A549 (cell line): ENCODE measurements at regions not wholly inside any gene's neighbourhood (a gene's known extent, or its start where the extent isn't known, plus 50 kb on each side); places are given as distances from the start of the nearest gene placed in this dataset.

Source experiments
- ATAC-seq, 2 experiments: fragments of 200-7000 bp in 1 of 2; fragments of >200 bp in 1 of 2; cut with Nextera tagmentation in 1 of 2; cut with Tn5 transposase in 1 of 2; 3 replicates each; pipeline versions ENCODE4 v1.8.0 to v1.9.1; 2018 to 2020; ENCODE audit warnings: mild to moderate bottlenecking in 1 of 2, moderate library complexity in 1 of 2
- CTCF ChIA-PET: fragments of 300-600 bp; sonication (Branson Sonifier 250); formaldehyde crosslinking; extraction: SDS; loops from one replicate; lab custom pipeline; 2021; ENCODE audit warnings: antibody characterized with exemption, inconsistent platforms; lab: Yijun Ruan, JAX
- POLR2A ChIA-PET: fragments of 350-600 bp; formaldehyde crosslinking; extraction: SDS; loops from one replicate; lab custom pipeline; 2021; ENCODE audit warnings: antibody characterized with exemption, inconsistent platforms; lab: Yijun Ruan, JAX
- DNase-seq, 2 experiments: peaks; one replicate each; pipeline versions ENCODE4 v3.0.0 to v3.0.0-alpha.2; 2011 to 2016; ENCODE audit warnings: low read depth in 1 of 2, low spot score in 1 of 2
- FAIRE-seq: peaks from 2 replicates; lab custom pipeline; 2011; peaks lifted over from hg19 to GRCh38; lab: Jason Lieb, UNC
- H3K27ac ChIP-seq, 2 experiments: fragments of >200 bp; sonication (Bioruptor Twin); formaldehyde crosslinking; 3 replicates each; pipeline ENCODE4 v1.5.1; 2016 to 2017
- H3K4me1 ChIP-seq: fragments of >200 bp; sonication (Bioruptor Twin); formaldehyde crosslinking; 3 replicates; pipeline ENCODE4 v1.6.1; 2016
- H3K4me2 ChIP-seq: fragments of >200 bp; sonication (Bioruptor Twin); formaldehyde crosslinking; 3 replicates; pipeline ENCODE4 v1.6.1; 2016
- H3K4me3 ChIP-seq: fragments of >200 bp; sonication (Bioruptor Twin); formaldehyde crosslinking; 3 replicates; pipeline ENCODE4 v1.5.1; 2016
- H3K9me3 ChIP-seq: fragments of >200 bp; sonication (Bioruptor Twin); formaldehyde crosslinking; 3 replicates; pipeline ENCODE4 v1.6.1; 2016
- CBX2 ChIP-seq: fragments of 200-600 bp; sonication (generic); IDR thresholded peaks from 2 replicates; pipeline ENCODE4 v1.6.1; 2016; ENCODE audit warnings: low read depth, mild to moderate bottlenecking, borderline replicate concordance
- CBX8 ChIP-seq: fragments of 200-600 bp; sonication (generic); IDR thresholded peaks from 2 replicates; pipeline ENCODE4 v1.6.1; 2016
- CEBPB ChIP-seq, 2 experiments: fragments of >200 bp in 1 of 2; sonication (Bioruptor Twin) in 1 of 2; formaldehyde crosslinking in 1 of 2; IDR thresholded peaks; 2 replicates each; pipeline ENCODE4 v1.6.1; 2012 to 2016
- CTCF ChIP-seq: fragments of >200 bp; sonication (Bioruptor Twin); formaldehyde crosslinking; IDR thresholded peaks from 3 replicates; pipeline ENCODE4 v1.5.1; 2016
- EHMT2 ChIP-seq: fragments of 200-600 bp; sonication (generic); IDR thresholded peaks from 2 replicates; pipeline ENCODE4 v1.6.1; 2016; ENCODE audit warnings: antibody characterized with exemption, low read depth, mild to moderate bottlenecking, moderate library complexity
- EP300 ChIP-seq, 2 experiments: fragments of >200 bp; sonication (Bioruptor Twin); formaldehyde crosslinking; IDR thresholded peaks; 2 replicates in 1 of 2; 3 replicates in 1 of 2; pipeline ENCODE4 v1.6.1; 2016 to 2017
- FOSB ChIP-seq: fragments of 250-450 bp; sonication (Bioruptor Pico); IDR thresholded peaks from 2 replicates; pipeline ENCODE4 v1.5.0; 2020; ENCODE audit warnings: mild to moderate bottlenecking, moderate library complexity
- HES2 ChIP-seq: fragments of >200 bp; sonication (Bioruptor Twin); formaldehyde crosslinking; IDR thresholded peaks from 2 replicates; pipeline ENCODE4 v1.6.1; 2016
- HOXA7 ChIP-seq: fragments of 250-450 bp; sonication (Bioruptor Pico); IDR thresholded peaks from 2 replicates; pipeline ENCODE4 v1.5.0; 2020; ENCODE audit warnings: mild to moderate bottlenecking, moderate library complexity
- JUNB ChIP-seq: fragments of >200 bp; sonication (Bioruptor Twin); formaldehyde crosslinking; IDR thresholded peaks from 2 replicates; pipeline ENCODE4 v1.6.1; 2016
- NFE2L2 ChIP-seq: fragments of 150-350 bp; conservative IDR thresholded peaks from 2 replicates; pipeline ENCODE4 v1.6.1; 2014; ENCODE audit warnings: low read length
- NPAS2 ChIP-seq: fragments of 250-450 bp; sonication (Bioruptor Pico); IDR thresholded peaks from 2 replicates; pipeline ENCODE4 v1.8.0; 2022; ENCODE audit warnings: mild to moderate bottlenecking, moderate library complexity, borderline replicate concordance
- NR3C1 ChIP-seq: fragments of >200 bp; sonication (Bioruptor Twin); formaldehyde crosslinking; IDR thresholded peaks from 3 replicates; pipeline ENCODE4 v1.6.1; 2017
- RAD21 ChIP-seq, 2 experiments: fragments of >200 bp in 1 of 2; sonication (Bioruptor Twin) in 1 of 2; formaldehyde crosslinking in 1 of 2; IDR thresholded peaks in 1 of 2; conservative IDR thresholded peaks in 1 of 2; 2 replicates in 1 of 2; 3 replicates in 1 of 2; pipeline ENCODE4 v1.6.1; 2012 to 2018; ENCODE audit warnings: inconsistent platforms in 1 of 2
- RARB ChIP-seq: fragments of 250-450 bp; sonication (Bioruptor Pico); IDR thresholded peaks from 2 replicates; pipeline ENCODE4 v1.8.0; 2021; ENCODE audit warnings: mild to moderate bottlenecking, moderate library complexity
- RCOR1 ChIP-seq: fragments of 150-350 bp; IDR thresholded peaks from 2 replicates; pipeline ENCODE4 v1.6.1; 2014; ENCODE audit warnings: antibody characterized with exemption, low read length, low read depth
- RFX5 ChIP-seq: fragments of 450-650 bp; IDR thresholded peaks from 2 replicates; pipeline ENCODE4 v1.7.1; 2014; ENCODE audit warnings: antibody characterized with exemption, mild to moderate bottlenecking, moderate library complexity
- RNF2 ChIP-seq: fragments of 200-600 bp; sonication (generic); IDR thresholded peaks from 2 replicates; pipeline ENCODE4 v1.6.1; 2016; ENCODE audit warnings: low read depth, mild to moderate bottlenecking, antibody characterized with exemption, moderate library complexity, borderline replicate concordance
- SMC3 ChIP-seq: fragments of >200 bp; sonication (Bioruptor Twin); formaldehyde crosslinking; IDR thresholded peaks from 3 replicates; pipeline ENCODE4 v1.6.1; 2018; ENCODE audit warnings: inconsistent platforms
- TFCP2L1 ChIP-seq: fragments of 250-450 bp; sonication (Bioruptor Pico); IDR thresholded peaks from 2 replicates; pipeline ENCODE4 v1.5.0; 2021; ENCODE audit warnings: mild to moderate bottlenecking
- ZFP36 ChIP-seq: fragments of 450-650 bp; IDR thresholded peaks from 2 replicates; pipeline ENCODE4 v1.6.1; 2014; ENCODE audit warnings: borderline replicate concordance; ENCODE audit not compliant: partially characterized antibody
- ZNF302 ChIP-seq: fragments of 250-450 bp; sonication (Bioruptor Pico); IDR thresholded peaks from 2 replicates; pipeline ENCODE4 v1.9.0; 2021; ENCODE audit warnings: inconsistent platforms, mild to moderate bottlenecking, moderate library complexity
- WGBS: methylation state at CpG from one replicate; pipeline ENCODE4 v1.1.6; 2017; ENCODE audit errors: missing lambda C conversion rate; 5-methylcytosine and 5-hydroxymethylcytosine counted together
- TF ChIP-seq, protein P1 (sequence below): fragments of 150-350 bp; IDR thresholded peaks from 2 replicates; pipeline ENCODE4 v1.6.1; 2014; ENCODE audit warnings: low read depth, mild to moderate bottlenecking, low read length
- TF ChIP-seq, protein P2 (sequence below): IDR thresholded peaks from 2 replicates; pipeline ENCODE4 v1.6.1; 2012; ENCODE audit warnings: low read depth, borderline replicate concordance
- TF ChIP-seq, protein P3 (sequence below): IDR thresholded peaks from 2 replicates; pipeline ENCODE4 v1.6.1; 2012

GRCh38 chr9:126223798-126224531 is 102.7 kb upstream of the MVB12B start:
- 15% methylated on average over 6 of the region's 6 CpGs for WGBS
- no peaks in the 10 kb centered on the region for H3K4me1 ChIP-seq
- ChIA-PET CTCF (interaction anchor here (1.1 to 12.7 kb wide), 2 partner anchors 175 to 816 kb away, joined by 3 to 97 read pairs; no protein-coding TSS in a partner anchor), POLR2A (no interaction called here)
- ATAC-seq: no peak
- DNase-seq: no peak
- peaks cover 14% of the 10 kb centered on the region for H3K9me3 ChIP-seq
- H3K27ac ChIP-seq: no peak overlapping the region
- H3K4me3 ChIP-seq: no peak overlapping the region
- H3K4me2 ChIP-seq: no peak overlapping the region
- no peak for TF ChIP-seq CBX8
- TF ChIP-seq CBX2: no peak
- TF ChIP-seq SMC3: no peak
- no peak for TF ChIP-seq CEBPB (IDR thresholded peaks at IDR 0.05)
- TF ChIP-seq TFCP2L1 (CRISPR knock-in tag): no peak
- TF ChIP-seq ZNF302 (CRISPR knock-in tag): no peak
- TF ChIP-seq RFX5: no peak
- TF ChIP-seq NPAS2 (CRISPR knock-in tag): no peak
- TF ChIP-seq, protein P1, sequence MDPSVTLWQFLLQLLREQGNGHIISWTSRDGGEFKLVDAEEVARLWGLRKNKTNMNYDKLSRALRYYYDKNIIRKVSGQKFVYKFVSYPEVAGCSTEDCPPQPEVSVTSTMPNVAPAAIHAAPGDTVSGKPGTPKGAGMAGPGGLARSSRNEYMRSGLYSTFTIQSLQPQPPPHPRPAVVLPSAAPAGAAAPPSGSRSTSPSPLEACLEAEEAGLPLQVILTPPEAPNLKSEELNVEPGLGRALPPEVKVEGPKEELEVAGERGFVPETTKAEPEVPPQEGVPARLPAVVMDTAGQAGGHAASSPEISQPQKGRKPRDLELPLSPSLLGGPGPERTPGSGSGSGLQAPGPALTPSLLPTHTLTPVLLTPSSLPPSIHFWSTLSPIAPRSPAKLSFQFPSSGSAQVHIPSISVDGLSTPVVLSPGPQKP: no peak
- no peak for TF ChIP-seq EHMT2
- no peak for TF ChIP-seq RARB (CRISPR knock-in tag)
- no peak for TF ChIP-seq ZFP36
- TF ChIP-seq RCOR1: no peak
- TF ChIP-seq NFE2L2: no peak
- TF ChIP-seq JUNB: no peak
- TF ChIP-seq, protein P2, sequence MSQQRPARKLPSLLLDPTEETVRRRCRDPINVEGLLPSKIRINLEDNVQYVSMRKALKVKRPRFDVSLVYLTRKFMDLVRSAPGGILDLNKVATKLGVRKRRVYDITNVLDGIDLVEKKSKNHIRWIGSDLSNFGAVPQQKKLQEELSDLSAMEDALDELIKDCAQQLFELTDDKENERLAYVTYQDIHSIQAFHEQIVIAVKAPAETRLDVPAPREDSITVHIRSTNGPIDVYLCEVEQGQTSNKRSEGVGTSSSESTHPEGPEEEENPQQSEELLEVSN: no peak
- TF ChIP-seq CTCF: no peak
- no peak for TF ChIP-seq RNF2
- no peak for TF ChIP-seq NR3C1
- no peak for FAIRE-seq

GRCh38 chr9:126225611-126226609 is 100.7 kb upstream of the MVB12B start:
- WGBS: 34% methylated on average over 14 of the region's 18 CpGs
- no peak for ATAC-seq
- TF ChIP-seq, protein P3, sequence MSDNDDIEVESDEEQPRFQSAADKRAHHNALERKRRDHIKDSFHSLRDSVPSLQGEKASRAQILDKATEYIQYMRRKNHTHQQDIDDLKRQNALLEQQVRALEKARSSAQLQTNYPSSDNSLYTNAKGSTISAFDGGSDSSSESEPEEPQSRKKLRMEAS: no peak
- TF ChIP-seq HOXA7 (CRISPR knock-in tag): no peak
- TF ChIP-seq, protein P2: no peak
- no peak for TF ChIP-seq CBX8
- no peak for TF ChIP-seq EP300 (IDR thresholded peaks at IDR 0.05)
- no peak for TF ChIP-seq SMC3
- TF ChIP-seq FOSB (CRISPR knock-in tag): no peak
- no peak for TF ChIP-seq HES2
- no peak for TF ChIP-seq RAD21 (conservative IDR thresholded peaks at IDR 0.05 in 1 of 2, IDR thresholded peaks at IDR 0.05 in 1 of 2)
- FAIRE-seq: no peak
- DNase-seq: no peak
- ChIA-PET POLR2A (no interaction called here), CTCF (interaction anchor here (1.1 to 12.7 kb wide), 3 partner anchors 54 to 970 kb away, joined by 3 to 97 read pairs (median 3); no protein-coding TSS in a partner anchor)
- Histone ChIP-seq H3K27ac (no peak overlapping the region), H3K4me3 (no peak overlapping the region), H3K9me3 (peaks cover 12% of the 10 kb centered on the region), H3K4me2 (no peak overlapping the region), H3K4me1 (no peaks in the 10 kb centered on the region)
